GM12878 (cell line): ENCODE measurements at regions not wholly inside any gene's neighbourhood (a gene's known extent, or its start where the extent isn't known, plus 50 kb on each side); places are given as distances from the start of the nearest gene placed in this dataset.

Experiments
- ATF7 ChIP-seq: fragments of 450-650 bp; IDR thresholded peaks from 2 replicates; pipeline ENCODE4 v1.6.1; 2016; ENCODE audit warnings: low read depth, mild to moderate bottlenecking
- BRCA1 ChIP-seq: IDR thresholded peaks from 2 replicates; pipeline ENCODE4 v1.6.1; 2011; ENCODE audit warnings: low read depth, low read length, improper control_type of control experiment
- CBFB ChIP-seq: IDR thresholded peaks from 2 replicates; pipeline ENCODE4 v1.6.1; 2016; ENCODE audit warnings: antibody characterized with exemption, low read depth
- CHD4 ChIP-seq: fragments of 200-600 bp; sonication (generic); IDR thresholded peaks from 2 replicates; pipeline ENCODE4 v1.6.1; 2016; ENCODE audit warnings: mild to moderate bottlenecking
- CREM ChIP-seq: IDR thresholded peaks from 2 replicates; pipeline ENCODE4 v1.6.1; 2014; ENCODE audit warnings: antibody characterized with exemption, low read depth
- FOS ChIP-seq: IDR thresholded peaks from 3 replicates; pipeline ENCODE4 v1.6.1; 2011; ENCODE audit warnings: borderline replicate concordance; ENCODE audit not compliant: insufficient read length; ENCODE audit errors: extremely low read depth
- HDGF ChIP-seq: fragments of 450-650 bp; IDR thresholded peaks from 2 replicates; pipeline ENCODE4 v1.6.1; 2016; ENCODE audit warnings: antibody characterized with exemption
- IKZF1 ChIP-seq: fragments of 450-650 bp; conservative IDR thresholded peaks from 2 replicates; pipeline ENCODE4 v1.6.1; 2017; ENCODE audit warnings: antibody characterized with exemption, mild to moderate bottlenecking
- IRF4 ChIP-seq: IDR thresholded peaks from 2 replicates; pipeline ENCODE4 v1.6.1; 2011; ENCODE audit warnings: low read depth, low read length
- MXI1 ChIP-seq: fragments of 150-350 bp; IDR thresholded peaks from 2 replicates; pipeline ENCODE4 v1.6.1; 2011; ENCODE audit warnings: low read depth, mild to moderate bottlenecking, inconsistent platforms, low read length, improper control_type of control experiment
- NFXL1 ChIP-seq: fragments of 450-650 bp; IDR thresholded peaks from 2 replicates; pipeline ENCODE4 v1.6.1; 2017; ENCODE audit warnings: antibody characterized with exemption, mild to moderate bottlenecking, borderline replicate concordance
- PAX8 ChIP-seq: fragments of 450-650 bp; IDR thresholded peaks from 2 replicates; pipeline ENCODE4 v1.6.1; 2017; ENCODE audit warnings: mild to moderate bottlenecking, moderate library complexity
- PML ChIP-seq: IDR thresholded peaks from 2 replicates; pipeline ENCODE4 v1.6.1; 2012; ENCODE audit warnings: low read length, inconsistent platforms
- POLR2AphosphoS5 ChIP-seq: IDR thresholded peaks from 2 replicates; pipeline ENCODE4 v1.6.1; 2011; ENCODE audit warnings: mild to moderate bottlenecking, low read length, inconsistent platforms
- RAD51 ChIP-seq: fragments of 450-650 bp; IDR thresholded peaks from 2 replicates; pipeline ENCODE4 v1.6.1; 2016; ENCODE audit warnings: moderate library complexity, mild to moderate bottlenecking, inconsistent platforms
- RBBP5 ChIP-seq: fragments of 200-600 bp; sonication (generic); conservative IDR thresholded peaks from 2 replicates; pipeline ENCODE4 v1.6.1; 2016
- SMAD1 ChIP-seq: fragments of 450-650 bp; IDR thresholded peaks from 2 replicates; pipeline ENCODE4 v1.6.1; 2018; ENCODE audit warnings: mild to moderate bottlenecking, low read depth; ENCODE audit not compliant: partially characterized antibody
- SMAD5 ChIP-seq: IDR thresholded peaks from 2 replicates; pipeline ENCODE4 v1.6.1; 2016; ENCODE audit warnings: antibody characterized with exemption, low read depth
- SP1 ChIP-seq: IDR thresholded peaks from one replicate; pipeline ENCODE4 v1.6.1; 2011; ENCODE audit warnings: low read depth, low read length
- SREBF2 ChIP-seq: IDR thresholded peaks from 2 replicates; pipeline ENCODE4 v1.6.1; 2012; ENCODE audit warnings: mild to moderate bottlenecking, low read length
- STAT1 ChIP-seq: fragments of 450-650 bp; conservative IDR thresholded peaks from 2 replicates; pipeline ENCODE4 v1.6.1; 2014; ENCODE audit warnings: antibody characterized with exemption, mild to moderate bottlenecking
- STAT3 ChIP-seq: IDR thresholded peaks from 2 replicates; pipeline ENCODE4 v1.6.1; 2011; ENCODE audit warnings: low read depth, low read length, improper control_type of control experiment
- SUZ12 ChIP-seq: fragments of 200-600 bp; sonication (generic); IDR thresholded peaks from one replicate; pipeline ENCODE4 v1.6.1; 2018; ENCODE audit warnings: antibody characterized with exemption, mild to moderate bottlenecking; ENCODE audit not compliant: unreplicated experiment
- TBL1XR1 ChIP-seq: IDR thresholded peaks from 2 replicates; pipeline ENCODE4 v1.6.1; 2012; ENCODE audit warnings: low read depth, low read length, improper control_type of control experiment
- TCF12 ChIP-seq: IDR thresholded peaks from 2 replicates; pipeline ENCODE4 v1.6.1; 2011; ENCODE audit warnings: low read depth, mild to moderate bottlenecking, low read length
- ZNF274 ChIP-seq: IDR thresholded peaks from one replicate; pipeline ENCODE4 v1.8.0; 2011; ENCODE audit not compliant: insufficient read length, insufficient read depth
- TF ChIP-seq, protein P1 (sequence below): IDR thresholded peaks from 2 replicates; pipeline ENCODE4 v1.6.1; 2012; ENCODE audit warnings: improper control_type of control experiment, low read depth, low read length; ENCODE audit not compliant: insufficient replicate concordance

DNA sequence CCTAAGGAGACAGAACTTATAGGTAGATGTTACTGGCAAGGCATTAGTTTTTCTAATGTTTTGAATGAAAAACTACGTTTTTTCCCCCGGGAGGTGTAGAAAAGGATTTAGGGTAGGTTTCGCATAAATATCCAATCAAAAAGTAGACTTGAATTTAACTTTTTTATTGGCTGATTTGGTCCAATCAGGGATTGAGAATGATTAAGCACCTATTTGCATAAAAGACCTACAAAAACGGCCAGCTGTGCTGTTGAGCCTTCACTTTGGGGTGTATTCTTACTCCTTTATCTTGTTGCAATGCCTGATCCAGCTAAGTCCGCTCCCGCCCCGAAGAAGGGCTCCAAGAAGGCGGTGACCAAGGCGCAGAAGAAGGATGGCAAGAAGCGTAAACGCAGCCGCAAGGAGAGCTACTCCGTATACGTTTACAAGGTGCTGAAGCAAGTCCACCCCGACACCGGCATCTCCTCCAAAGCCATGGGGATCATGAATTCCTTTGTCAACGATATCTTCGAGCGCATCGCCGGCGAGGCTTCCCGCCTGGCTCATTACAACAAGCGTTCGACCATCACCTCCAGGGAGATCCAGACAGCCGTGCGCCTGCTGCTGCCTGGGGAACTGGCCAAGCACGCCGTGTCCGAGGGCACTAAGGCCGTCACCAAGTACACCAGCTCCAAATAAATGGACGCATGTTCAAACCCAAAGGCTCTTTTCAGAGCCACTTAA is 113.5 kb upstream of the BTN3A2 start (continued):
- TF ChIP-seq STAT3 (no peak), HDGF (peak; percentile 60; the same call in 1 of the 2 replicates), CREM (no peak; the same call in none of the 2 replicates), TCF12 (peak; percentile 85), CBFB (peak; percentile 94), PAX8 (no peak), FOS (peak; percentile 27), POLR2AphosphoS5 (peak; percentile 99), BRCA1 (no peak), MXI1 (0 out of 2 replicates have a peak, but pooled peaks have one; percentile 42), SP1 (peak; percentile 57), IKZF1 (peak; percentile 55; the same call in 1 of the 2 replicates), TBL1XR1 (0 out of 2 replicates have a peak, but pooled peaks have one; percentile 35), PML (peak; percentile 99), NFXL1 (peak; percentile 93), SREBF2 (no peak), IRF4 (0 out of 2 replicates have a peak, but pooled peaks have one; percentile 10), RAD51 (no peak), ZNF274 (no peak), SMAD1 (peak; percentile 94), SUZ12 (no peak), ATF7 (no peak), SMAD5 (peak; percentile 98), RBBP5 (no peak), CHD4 (no peak), STAT1 (no peak; the same call in 1 of the 2 replicates)
- TF ChIP-seq, protein P1, sequence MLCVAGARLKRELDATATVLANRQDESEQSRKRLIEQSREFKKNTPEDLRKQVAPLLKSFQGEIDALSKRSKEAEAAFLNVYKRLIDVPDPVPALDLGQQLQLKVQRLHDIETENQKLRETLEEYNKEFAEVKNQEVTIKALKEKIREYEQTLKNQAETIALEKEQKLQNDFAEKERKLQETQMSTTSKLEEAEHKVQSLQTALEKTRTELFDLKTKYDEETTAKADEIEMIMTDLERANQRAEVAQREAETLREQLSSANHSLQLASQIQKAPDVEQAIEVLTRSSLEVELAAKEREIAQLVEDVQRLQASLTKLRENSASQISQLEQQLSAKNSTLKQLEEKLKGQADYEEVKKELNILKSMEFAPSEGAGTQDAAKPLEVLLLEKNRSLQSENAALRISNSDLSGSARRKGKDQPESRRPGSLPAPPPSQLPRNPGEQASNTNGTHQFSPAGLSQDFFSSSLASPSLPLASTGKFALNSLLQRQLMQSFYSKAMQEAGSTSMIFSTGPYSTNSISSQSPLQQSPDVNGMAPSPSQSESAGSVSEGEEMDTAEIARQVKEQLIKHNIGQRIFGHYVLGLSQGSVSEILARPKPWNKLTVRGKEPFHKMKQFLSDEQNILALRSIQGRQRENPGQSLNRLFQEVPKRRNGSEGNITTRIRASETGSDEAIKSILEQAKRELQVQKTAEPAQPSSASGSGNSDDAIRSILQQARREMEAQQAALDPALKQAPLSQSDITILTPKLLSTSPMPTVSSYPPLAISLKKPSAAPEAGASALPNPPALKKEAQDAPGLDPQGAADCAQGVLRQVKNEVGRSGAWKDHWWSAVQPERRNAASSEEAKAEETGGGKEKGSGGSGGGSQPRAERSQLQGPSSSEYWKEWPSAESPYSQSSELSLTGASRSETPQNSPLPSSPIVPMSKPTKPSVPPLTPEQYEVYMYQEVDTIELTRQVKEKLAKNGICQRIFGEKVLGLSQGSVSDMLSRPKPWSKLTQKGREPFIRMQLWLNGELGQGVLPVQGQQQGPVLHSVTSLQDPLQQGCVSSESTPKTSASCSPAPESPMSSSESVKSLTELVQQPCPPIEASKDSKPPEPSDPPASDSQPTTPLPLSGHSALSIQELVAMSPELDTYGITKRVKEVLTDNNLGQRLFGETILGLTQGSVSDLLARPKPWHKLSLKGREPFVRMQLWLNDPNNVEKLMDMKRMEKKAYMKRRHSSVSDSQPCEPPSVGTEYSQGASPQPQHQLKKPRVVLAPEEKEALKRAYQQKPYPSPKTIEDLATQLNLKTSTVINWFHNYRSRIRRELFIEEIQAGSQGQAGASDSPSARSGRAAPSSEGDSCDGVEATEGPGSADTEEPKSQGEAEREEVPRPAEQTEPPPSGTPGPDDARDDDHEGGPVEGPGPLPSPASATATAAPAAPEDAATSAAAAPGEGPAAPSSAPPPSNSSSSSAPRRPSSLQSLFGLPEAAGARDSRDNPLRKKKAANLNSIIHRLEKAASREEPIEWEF = no peak
